ENCODE measurements at regions not wholly inside any gene's neighbourhood (a gene's known extent, or its start where the extent isn't known, plus 50 kb on each side); places are given as distances from the start of the nearest gene placed in this dataset.

DNA sequence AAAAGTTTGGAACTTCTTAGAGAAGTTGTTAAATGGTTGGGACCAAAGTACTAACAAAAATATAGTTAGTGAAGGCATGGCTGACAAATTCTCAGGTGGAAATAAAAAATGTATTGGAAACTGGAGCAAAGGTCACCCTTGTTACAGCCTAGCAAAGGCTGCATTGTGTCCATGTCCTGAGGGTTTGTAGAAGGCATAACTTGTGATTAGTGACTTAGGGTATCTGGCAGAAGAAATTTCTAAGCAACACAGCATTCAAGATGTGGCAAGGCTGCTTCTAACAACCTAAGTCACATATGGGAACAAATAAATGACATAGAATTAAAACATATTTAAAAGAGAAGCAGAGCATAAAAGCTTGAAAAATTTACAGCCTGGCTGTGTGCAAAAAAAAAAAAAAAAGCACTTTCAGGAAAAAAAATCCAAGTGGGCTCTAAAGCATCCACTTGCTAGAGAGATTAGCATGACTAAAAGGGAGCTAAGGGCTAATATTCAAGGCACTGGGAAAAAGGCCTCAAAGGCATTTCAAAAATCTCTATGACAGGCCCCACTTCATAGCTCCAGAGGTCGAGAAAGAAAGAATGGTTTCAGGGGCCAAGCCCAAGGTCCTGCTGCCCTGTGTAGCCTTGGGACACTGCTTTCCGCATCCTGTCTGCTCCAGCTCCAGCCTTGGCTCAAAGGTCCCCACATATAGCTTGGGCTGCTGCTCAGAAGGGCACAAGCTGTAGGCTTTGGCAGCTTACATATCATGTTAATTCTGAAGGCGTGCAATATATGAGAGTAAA lies 453.2 kb upstream of the PTCHD4 start:
- TF ChIP-seq YY1 (IDR thresholded peaks at IDR 0.05; ENCODE audit: extremely low read depth, insufficient replicate concordance, low read depth, low read length) (no peak), RAD21 (IDR thresholded peaks at IDR 0.05; ENCODE audit: low read depth) (no peak)
